K562 (cell line): ENCODE measurements at regions not wholly inside any gene's neighbourhood (a gene's known extent, or its start where the extent isn't known, plus 50 kb on each side); places are given as distances from the start of the nearest gene placed in this dataset.

Experiments
- ATAC-seq: fragments of 200-7000 bp; cut with Tn5 transposase; 3 replicates; pipeline ENCODE4 v1.9.1; 2020; ENCODE audit warnings: moderate library complexity
- BruUV-seq: library from RNA; stranded (reverse); fragments of 400-500 nt; replicated peaks from 2 replicates; lab custom pipeline; 2021; lab: Mats Ljungman, UMichigan
- CTCF ChIA-PET: fragments of 300-600 bp; formaldehyde crosslinking; extraction: SDS; loops from one replicate; lab custom pipeline; 2021; ENCODE audit warnings: low intra/inter-chr PET ratio; lab: Yijun Ruan, JAX
- POLR2A ChIA-PET: fragments of 300-600, 350-650 bp; sonication (Branson Sonifier 250); formaldehyde crosslinking; extraction: SDS; loops from one replicate; lab custom pipeline; 2021; ENCODE audit warnings: antibody characterized with exemption, inconsistent platforms; lab: Yijun Ruan, JAX
- DNase-seq, 4 experiments: peaks; one replicate each; pipeline versions ENCODE4 v3.0.0 to v3.0.0-alpha.2; 2011 to 2018; ENCODE audit warnings: low spot score in 3 of 4, mixed read lengths in 3 of 4; ENCODE audit errors: extremely low read depth in 1 of 4
- FAIRE-seq: peaks from 2 replicates; lab custom pipeline; 2011; peaks lifted over from hg19 to GRCh38; lab: Jason Lieb, UNC
- H2AFZ ChIP-seq: 2 replicates; pipeline ENCODE4 v1.6.0; 2011; ENCODE audit warnings: low read depth, low read length, control low read depth, inconsistent platforms
- H3K27ac ChIP-seq: fragments of 200-600 bp; 3 replicates; pipeline ENCODE4 v1.8.0; 2011; ENCODE audit warnings: low read depth, mild to moderate bottlenecking, control low read depth, inconsistent platforms, low read length, moderate library complexity, mixed read lengths; ENCODE audit errors: extremely low read depth
- H3K27me3 ChIP-seq, 2 experiments: fragments of 300-600 bp in 1 of 2; 2 replicates in 1 of 2; 3 replicates in 1 of 2; pipeline versions ENCODE4 v1.6.0 to v1.8.0; 2011; ENCODE audit warnings: inconsistent platforms in 2 of 2, low read length in 2 of 2, mild to moderate bottlenecking in 1 of 2, mixed read lengths in 1 of 2, moderate library complexity in 1 of 2; ENCODE audit not compliant: control insufficient read depth in 2 of 2, insufficient read depth in 2 of 2
- H3K36me3 ChIP-seq: fragments of 300-600 bp; 3 replicates; pipeline ENCODE4 v1.8.0; 2011; ENCODE audit warnings: mild to moderate bottlenecking, low read length, inconsistent platforms; ENCODE audit not compliant: control insufficient read depth, insufficient read depth
- H3K4me1 ChIP-seq, 2 experiments: fragments of 200-600 bp in 1 of 2; replicated peaks in 1 of 2; 2 replicates in 1 of 2; 3 replicates in 1 of 2; pipeline versions ENCODE4 v1.5.1 to v1.8.0; 2011; ENCODE audit warnings: inconsistent platforms in 2 of 2, low read length in 2 of 2, mild to moderate bottlenecking in 1 of 2, mixed read lengths in 1 of 2, moderate library complexity in 1 of 2; ENCODE audit not compliant: control insufficient read depth in 2 of 2, insufficient read depth in 2 of 2
- H3K4me2 ChIP-seq: 2 replicates; pipeline ENCODE4 v1.6.1; 2011; ENCODE audit warnings: low read length, control low read depth, inconsistent platforms, mixed read lengths; ENCODE audit not compliant: insufficient read depth
- H3K4me3 ChIP-seq: fragments of 200-600 bp; sonication (generic), shearing (Covaris generic); 2 replicates; pipeline ENCODE4 v1.5.1; 2016; ENCODE audit warnings: control low read depth, inconsistent platforms
- H3K79me2 ChIP-seq: fragments of 200-600 bp; 3 replicates; pipeline ENCODE4 v1.8.0; 2011; ENCODE audit warnings: low read length, inconsistent platforms; ENCODE audit not compliant: control insufficient read depth, insufficient read depth
- H3K9ac ChIP-seq, 2 experiments: 2 replicates each; pipeline versions ENCODE4 v1.6.0 to v1.6.1; 2011; ENCODE audit warnings: low read depth in 2 of 2, low read length in 2 of 2, control low read depth in 1 of 2, inconsistent platforms in 1 of 2, mild to moderate bottlenecking in 1 of 2, mixed read lengths in 1 of 2; ENCODE audit not compliant: insufficient read depth in 1 of 2
- H3K9me1 ChIP-seq: one replicate; pipeline ENCODE4 v1.6.0; 2011; ENCODE audit warnings: inconsistent platforms, mild to moderate bottlenecking, low read length, moderate library complexity; ENCODE audit not compliant: control insufficient read depth, insufficient read depth
- H3K9me3 ChIP-seq: replicated peaks from 2 replicates; pipeline ENCODE4 v1.5.1; 2011; ENCODE audit warnings: low read depth, low read length, inconsistent platforms; ENCODE audit not compliant: control insufficient read depth, insufficient read depth
- H4K20me1 ChIP-seq: replicated peaks from 2 replicates; pipeline ENCODE4 v1.6.1; 2011; ENCODE audit warnings: low read length, inconsistent platforms, mixed read lengths; ENCODE audit not compliant: control insufficient read depth, insufficient read depth
- BRD9 ChIP-seq: fragments of 450-650 bp; IDR thresholded peaks from 2 replicates; pipeline ENCODE4 v1.6.1; 2018; ENCODE audit warnings: low read depth; ENCODE audit not compliant: partially characterized antibody
- C11orf30 ChIP-seq: fragments of 450-650 bp; IDR thresholded peaks from 2 replicates; pipeline ENCODE4 v1.6.1; 2016; ENCODE audit warnings: low read depth, mild to moderate bottlenecking
- DDX20 ChIP-seq: fragments of 450-650 bp; IDR thresholded peaks from 2 replicates; pipeline ENCODE4 v1.6.1; 2016; ENCODE audit warnings: missing genetic modification characterization, low read depth, mild to moderate bottlenecking, missing compliant biosample characterization, moderate library complexity
- DMBX1 ChIP-seq: fragments of 250-450 bp; sonication (Bioruptor Pico); IDR thresholded peaks from 2 replicates; pipeline ENCODE4 v1.8.0; 2022; ENCODE audit warnings: inconsistent platforms, mild to moderate bottlenecking, moderate library complexity, borderline replicate concordance
- FIP1L1 ChIP-seq: fragments of 200-400 bp; formaldehyde crosslinking; IDR thresholded peaks from 2 replicates; pipeline ENCODE4 v1.6.1; 2018; ENCODE audit warnings: mild to moderate bottlenecking, low read depth, low read length; ENCODE audit not compliant: poor library complexity, severe bottlenecking
- GABPB2 ChIP-seq: fragments of 250-450 bp; sonication (Bioruptor Pico); conservative IDR thresholded peaks from 2 replicates; pipeline ENCODE4 v1.5.1; 2021; ENCODE audit warnings: mild to moderate bottlenecking
- MAFF ChIP-seq: IDR thresholded peaks from 2 replicates; pipeline ENCODE4 v1.6.1; 2012; ENCODE audit warnings: low read length, improper control_type of control experiment
- MAFG ChIP-seq: fragments of 450-650 bp; conservative IDR thresholded peaks from 2 replicates; pipeline ENCODE4 v1.6.1; 2016; ENCODE audit warnings: missing genetic modification characterization, missing compliant biosample characterization
- MAFK ChIP-seq: IDR thresholded peaks from 2 replicates; pipeline ENCODE4 v1.6.1; 2011; ENCODE audit warnings: low read length, improper control_type of control experiment
- NR2C2 ChIP-seq, 2 experiments: fragments of 200-800 bp in 1 of 2; sonication (Bioruptor generic) in 1 of 2; sonication (generic) in 1 of 2; formaldehyde crosslinking in 1 of 2; IDR thresholded peaks; 2 replicates each; pipeline versions ENCODE4 v1.6.1 to v1.8.0; 2016 to 2022; ENCODE audit warnings: mild to moderate bottlenecking in 1 of 2, missing compliant biosample characterization in 1 of 2, missing genetic modification characterization in 1 of 2, missing genetic modification reagents in 1 of 2
- NRF1 ChIP-seq, 2 experiments: fragments of 450-650 bp; IDR thresholded peaks in 1 of 2; conservative IDR thresholded peaks in 1 of 2; 2 replicates each; pipeline ENCODE4 v1.6.1; 2014; ENCODE audit warnings: mild to moderate bottlenecking in 2 of 2
- TFAM ChIP-seq: fragments of 250-450 bp; sonication (Bioruptor Pico); conservative IDR thresholded peaks from 2 replicates; pipeline ENCODE4 v1.5.0; 2021; ENCODE audit warnings: mild to moderate bottlenecking, moderate library complexity
- ZNF316 ChIP-seq: fragments of 450-650 bp; IDR thresholded peaks from 2 replicates; pipeline ENCODE4 v1.6.1; 2016
- ZNF696 ChIP-seq: fragments of 250-450 bp; sonication (Bioruptor Pico); conservative IDR thresholded peaks from 2 replicates; pipeline ENCODE4 v1.4.0; 2020; ENCODE audit warnings: mild to moderate bottlenecking, moderate library complexity
- ZNF699 ChIP-seq: fragments of 250-450 bp; sonication (Bioruptor Pico); IDR thresholded peaks from 2 replicates; pipeline ENCODE4 v1.8.0; 2021; ENCODE audit warnings: mild to moderate bottlenecking, moderate library complexity; ENCODE audit not compliant: insufficient replicate concordance
- WGBS: fragments of 100-300 bp; shearing (Covaris generic); methylation state at CpG from one replicate; pipeline ENCODE4 v1.1.6; 2016; ENCODE audit warnings: low coverage, mixed read lengths; ENCODE audit not compliant: insufficient coverage; ENCODE audit errors: missing lambda C conversion rate; 5-methylcytosine and 5-hydroxymethylcytosine counted together
- in situ Hi-C: fragments of 300-500 bp; cut with MboI; formaldehyde crosslinking; loops from 4 replicates; pipeline ENCODE4 v1.15.0; 2018; ENCODE audit warnings: inconsistent platforms, mixed read lengths
- intact Hi-C: fragments of 100-400 bp; cut with micrococcal nuclease; formaldehyde crosslinking; loops from 2 replicates; pipeline ENCODE4 v1.14.2; 2022
- TF ChIP-seq, protein P1 (sequence below): sonication (generic); formaldehyde crosslinking; IDR thresholded peaks from 2 replicates; pipeline ENCODE4 v1.8.0; 2022; ENCODE audit warnings: mild to moderate bottlenecking, low read depth, missing genetic modification reagents
- TF ChIP-seq, protein P2 (sequence below): sonication (generic); formaldehyde crosslinking; IDR thresholded peaks from 2 replicates; pipeline ENCODE4 v1.9.0; 2022; ENCODE audit warnings: mild to moderate bottlenecking, missing genetic modification reagents
- TF ChIP-seq, protein P3 (sequence below): fragments of 250-450 bp; sonication (Bioruptor Pico); IDR thresholded peaks from 2 replicates; pipeline ENCODE4 v1.6.1; 2021; ENCODE audit warnings: mild to moderate bottlenecking

DNA sequence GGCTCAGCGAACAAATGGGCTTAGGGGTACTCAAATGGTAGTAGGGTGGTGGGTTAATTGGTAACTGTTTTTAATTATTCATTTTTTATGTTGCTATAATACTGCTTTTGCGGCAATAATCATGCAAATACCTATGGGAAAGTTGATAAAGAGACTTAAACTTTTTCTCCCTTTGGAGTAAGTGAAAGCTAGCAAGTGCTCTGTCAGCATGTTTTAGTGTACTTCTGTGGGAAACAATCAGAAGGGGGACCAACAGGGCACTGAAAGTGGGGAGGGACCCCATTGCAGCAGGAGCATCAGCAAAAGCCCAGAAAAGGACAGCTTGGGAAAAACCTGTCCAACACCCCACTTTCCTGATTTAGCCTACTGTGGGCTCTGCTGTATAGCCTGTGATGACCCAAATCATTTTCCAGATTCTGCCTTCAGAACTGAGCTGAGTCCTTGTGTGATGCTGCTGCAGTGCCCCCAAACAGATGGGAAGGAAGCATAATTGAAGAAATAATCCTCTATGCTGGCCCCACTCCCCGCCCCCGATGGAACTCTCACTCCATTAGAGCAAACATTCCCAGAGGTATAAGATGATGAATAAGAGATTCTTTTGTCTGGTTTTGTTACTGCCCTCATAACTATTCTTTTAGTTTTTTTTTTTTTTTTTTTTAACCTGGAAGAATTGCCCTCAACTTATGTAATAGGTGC, 322.8 kb downstream of the CD83 start:
- in situ Hi-C loops, result no loop called here
- Histone ChIP-seq H3K79me2 (no peaks in the 10 kb centered on the region), H3K4me2 (no peak overlapping the region), H3K9me1 (no peaks in the 10 kb centered on the region), H3K4me3 (no peak overlapping the region), H3K27ac (no peak overlapping the region), H3K36me3 (no peaks in the 10 kb centered on the region), H3K27me3 (no peaks in the 10 kb centered on the region), H2AFZ (no peak overlapping the region), H3K9ac (no peak overlapping the region), H3K4me1 (peaks cover 0 to 17% of the 10 kb centered on the region in 2 experiments), H3K9me3 (no peaks in the 10 kb centered on the region), H4K20me1 (no peaks in the 10 kb centered on the region)
- FAIRE-seq (no peak), DNase-seq (no peak), ATAC-seq (no peak)
- no TSS peak for BruUV-seq
- intact Hi-C loops, result no loop called here
- ChIA-PET CTCF (no interaction called here), POLR2A (no interaction called here)
- no peak for TF ChIP-seq ZNF699 (CRISPR knock-in tag)
- TF ChIP-seq DMBX1, result no peak
- TF ChIP-seq, protein P1, sequence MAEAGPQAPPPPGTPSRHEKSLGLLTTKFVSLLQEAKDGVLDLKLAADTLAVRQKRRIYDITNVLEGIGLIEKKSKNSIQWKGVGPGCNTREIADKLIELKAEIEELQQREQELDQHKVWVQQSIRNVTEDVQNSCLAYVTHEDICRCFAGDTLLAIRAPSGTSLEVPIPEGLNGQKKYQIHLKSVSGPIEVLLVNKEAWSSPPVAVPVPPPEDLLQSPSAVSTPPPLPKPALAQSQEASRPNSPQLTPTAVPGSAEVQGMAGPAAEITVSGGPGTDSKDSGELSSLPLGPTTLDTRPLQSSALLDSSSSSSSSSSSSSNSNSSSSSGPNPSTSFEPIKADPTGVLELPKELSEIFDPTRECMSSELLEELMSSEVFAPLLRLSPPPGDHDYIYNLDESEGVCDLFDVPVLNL (CRISPR knock-in tag), result no peak
- no peak for TF ChIP-seq BRD9
- TF ChIP-seq NRF1 (conservative IDR thresholded peaks at IDR 0.05 in 1 of 2, IDR thresholded peaks at IDR 0.05 in 1 of 2), result no peak
- no peak for TF ChIP-seq DDX20
- no peak for TF ChIP-seq FIP1L1
- no peak for TF ChIP-seq GABPB2 (CRISPR knock-in tag)
- TF ChIP-seq MAFK, result peak; percentile 49
- peak; percentile 74 for TF ChIP-seq C11orf30
- no peak for TF ChIP-seq ZNF696
- peak; percentile 40 for TF ChIP-seq MAFF
- TF ChIP-seq, protein P2, sequence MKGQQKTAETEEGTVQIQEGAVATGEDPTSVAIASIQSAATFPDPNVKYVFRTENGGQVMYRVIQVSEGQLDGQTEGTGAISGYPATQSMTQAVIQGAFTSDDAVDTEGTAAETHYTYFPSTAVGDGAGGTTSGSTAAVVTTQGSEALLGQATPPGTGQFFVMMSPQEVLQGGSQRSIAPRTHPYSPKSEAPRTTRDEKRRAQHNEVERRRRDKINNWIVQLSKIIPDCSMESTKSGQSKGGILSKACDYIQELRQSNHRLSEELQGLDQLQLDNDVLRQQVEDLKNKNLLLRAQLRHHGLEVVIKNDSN (CRISPR knock-in tag), result no peak
- no peak for TF ChIP-seq TFAM (CRISPR knock-in tag)
- peak; percentile 73 for TF ChIP-seq ZNF316
- no peak for TF ChIP-seq NR2C2 (CRISPR knock-in tag; IDR thresholded peaks at IDR 0.05)
- TF ChIP-seq NR2C2 (tag; IDR thresholded peaks at IDR 0.05), result no peak
- TF ChIP-seq, protein P3, sequence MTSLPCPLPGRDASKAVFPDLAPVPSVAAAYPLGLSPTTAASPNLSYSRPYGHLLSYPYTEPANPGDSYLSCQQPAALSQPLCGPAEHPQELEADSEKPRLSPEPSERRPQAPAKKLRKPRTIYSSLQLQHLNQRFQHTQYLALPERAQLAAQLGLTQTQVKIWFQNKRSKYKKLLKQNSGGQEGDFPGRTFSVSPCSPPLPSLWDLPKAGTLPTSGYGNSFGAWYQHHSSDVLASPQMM (CRISPR knock-in tag), result no peak
- TF ChIP-seq MAFG, result peak; percentile 45; the same call in 1 of the 2 replicates
- 68% methylated on average over 4 of the region's 4 CpGs for WGBS
